NCI-H2107 (cell line): ENCODE measurements at regions not wholly inside any gene's neighbourhood (a gene's known extent, or its start where the extent isn't known, plus 50 kb on each side); places are given as distances from the start of the nearest gene placed in this dataset.

Experiments
- DNase-seq: peaks from one replicate; lab custom pipeline; 2025; lab: John Stamatoyannopoulos, UW

DNA sequence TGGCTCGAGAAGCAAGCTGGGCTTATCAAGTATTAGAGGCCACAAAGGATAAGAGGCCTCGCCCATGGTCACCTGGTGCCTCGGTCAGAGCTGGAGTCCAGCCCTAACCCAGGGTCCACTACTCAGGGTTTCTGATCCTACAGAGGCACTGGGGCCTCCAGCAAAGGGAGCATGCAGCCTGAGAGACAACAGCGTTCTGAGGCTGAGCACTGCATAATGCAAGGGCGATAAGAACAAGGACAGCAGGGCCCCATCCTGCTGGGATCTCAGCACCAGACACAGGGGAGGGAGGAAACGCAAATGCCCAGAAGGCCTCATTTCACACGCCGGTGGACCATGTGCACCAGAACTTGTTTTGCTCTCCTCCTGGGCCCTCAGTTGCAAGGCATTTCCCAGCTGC lies 63.0 kb downstream of the C5orf15 start:
- DNase-seq: no peak

DNA sequence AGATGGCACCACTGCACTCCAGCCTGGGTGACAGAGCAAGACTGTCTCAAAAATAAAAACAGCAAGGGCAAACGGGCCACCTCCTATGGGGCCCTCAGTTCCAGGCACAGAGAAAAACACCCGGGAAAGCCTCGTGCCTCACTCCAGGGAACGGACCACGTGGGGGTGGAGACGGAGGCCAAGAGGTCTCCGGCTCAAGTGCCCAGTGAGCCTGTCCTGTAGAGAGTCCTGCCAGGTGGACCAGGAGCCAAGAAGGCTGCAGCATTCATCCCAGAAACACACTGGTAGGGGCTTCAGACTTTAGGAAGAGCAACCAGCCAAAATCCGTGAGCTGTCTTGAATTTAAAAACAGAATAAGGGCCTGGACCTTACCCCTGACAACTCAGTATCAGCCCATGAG lies 63.8 kb downstream of the C5orf15 start:
- DNase-seq: no peak

DNA sequence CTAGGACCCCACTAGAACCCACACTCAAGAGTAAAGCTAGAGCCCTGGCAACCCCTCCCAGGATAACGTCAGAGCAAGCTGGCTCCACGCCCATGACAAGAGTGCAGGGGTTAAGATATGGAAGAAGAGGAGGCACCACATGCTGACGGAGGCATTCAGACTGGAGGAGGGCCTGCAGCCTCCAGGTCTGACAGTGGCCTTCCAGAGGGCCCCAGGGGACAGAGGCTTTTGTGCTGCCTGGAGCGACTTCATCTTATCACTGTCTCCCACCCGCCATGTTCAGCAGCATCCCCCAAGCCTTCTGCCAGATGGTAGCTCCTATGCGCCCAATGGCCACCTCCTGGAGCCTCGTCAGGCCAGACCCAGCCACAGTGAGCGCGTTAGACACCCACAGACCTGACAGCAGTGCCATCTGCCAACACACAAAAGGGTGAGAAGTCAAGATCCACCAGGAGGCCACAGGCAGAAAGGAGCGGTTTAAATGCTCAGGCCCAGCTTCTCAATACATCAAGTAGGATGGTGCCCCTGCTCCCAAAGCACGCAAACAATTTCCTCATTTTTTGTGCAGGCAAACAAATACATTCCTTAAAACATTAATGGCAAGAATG lies 65.8 kb downstream of the C5orf15 start:
- DNase-seq: no peak

DNA sequence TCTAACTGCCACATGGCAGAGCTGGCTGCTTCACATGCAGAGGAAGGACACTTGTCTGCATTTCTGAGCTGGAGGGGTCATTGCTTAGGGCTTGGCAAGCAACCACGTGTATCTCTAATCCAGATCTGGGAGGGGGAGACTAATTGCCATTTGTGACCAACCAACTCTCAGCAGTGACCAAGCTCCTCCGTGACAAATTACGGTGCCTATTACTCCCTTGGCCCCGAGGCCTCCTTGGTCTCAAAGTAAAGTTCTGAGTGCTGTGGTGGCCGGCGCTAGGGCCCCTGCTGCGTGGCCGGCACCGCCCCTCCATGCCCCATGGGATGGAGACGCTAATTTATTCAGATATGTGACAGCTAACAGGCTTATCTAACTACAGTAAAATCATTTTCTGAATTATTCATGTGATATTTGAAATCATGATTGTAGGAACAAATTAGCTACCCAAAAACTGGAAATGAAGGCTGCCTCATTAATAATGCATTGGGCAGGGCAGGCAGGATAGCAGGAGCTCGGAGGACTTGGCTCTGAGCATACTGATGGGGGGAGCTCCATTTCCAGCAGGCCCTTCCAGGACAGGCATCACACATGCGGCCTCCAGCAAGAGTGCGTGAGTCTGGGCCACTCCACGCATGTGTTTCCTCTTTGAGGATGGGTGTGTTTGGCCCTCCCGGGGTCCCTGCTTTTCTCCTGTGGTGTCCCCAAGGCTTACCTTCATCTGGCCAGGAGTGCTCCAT lies 67.7 kb downstream of the C5orf15 start:
- no peak for DNase-seq

DNA sequence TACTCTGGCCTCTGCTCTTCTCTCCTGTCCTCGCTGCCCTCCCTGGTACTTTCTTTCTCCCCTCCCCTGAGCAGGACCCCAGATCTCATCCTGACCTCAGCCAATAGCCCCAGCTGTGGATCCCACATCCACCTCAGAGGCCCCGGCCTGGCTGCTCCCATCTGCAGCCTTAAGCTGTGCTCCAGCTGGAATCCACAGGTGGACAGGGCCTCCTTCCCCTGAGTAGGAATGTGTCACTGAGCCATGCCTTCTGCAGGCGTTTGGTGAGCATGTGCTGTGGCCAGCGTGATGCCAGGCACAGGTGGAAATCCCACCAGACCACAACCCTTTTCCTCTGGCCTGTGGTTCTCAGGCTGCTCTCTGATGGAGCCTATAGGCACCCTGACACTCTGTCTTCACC lies 68.9 kb downstream of the C5orf15 start:
- DNase-seq: no peak

DNA sequence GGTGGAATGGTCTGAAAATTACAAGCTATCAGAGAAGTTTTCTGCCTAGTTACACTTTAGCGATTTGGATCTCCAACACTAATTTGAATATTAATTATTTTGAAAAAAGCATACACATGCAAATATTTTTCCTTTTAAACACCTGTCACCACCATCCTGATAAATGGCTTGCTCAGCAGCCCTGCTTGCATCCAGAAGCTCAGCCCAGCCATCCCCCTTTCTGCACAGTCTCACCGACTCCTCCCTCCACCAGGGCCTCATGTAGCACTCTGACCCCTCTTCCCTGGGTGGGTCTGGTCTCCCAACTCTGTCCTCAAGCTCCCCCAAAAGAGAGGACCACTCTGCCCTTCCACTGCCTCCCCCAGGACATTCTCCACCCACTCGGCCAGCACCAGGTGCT lies 70.0 kb downstream of the C5orf15 start:
- no peak for DNase-seq

DNA sequence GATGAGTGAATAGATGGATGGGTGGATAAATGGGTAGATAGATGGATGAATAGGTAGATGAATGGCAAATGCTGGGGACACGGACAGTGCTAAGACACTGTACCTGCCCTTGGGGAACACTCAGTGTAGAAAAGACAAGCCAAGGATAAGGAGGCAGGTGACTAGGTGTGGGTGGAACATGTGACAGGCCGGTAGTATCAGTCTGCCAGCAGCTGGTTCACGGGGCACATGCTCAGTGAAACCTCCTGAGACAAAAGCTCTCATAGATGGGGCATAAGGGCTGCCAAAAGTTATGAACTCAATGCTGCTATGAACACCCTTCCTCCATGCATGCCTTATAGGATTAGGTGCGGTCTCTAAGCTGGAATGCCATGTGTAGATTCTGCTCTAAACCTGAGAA lies 71.0 kb downstream of the C5orf15 start:
- no peak for DNase-seq

DNA sequence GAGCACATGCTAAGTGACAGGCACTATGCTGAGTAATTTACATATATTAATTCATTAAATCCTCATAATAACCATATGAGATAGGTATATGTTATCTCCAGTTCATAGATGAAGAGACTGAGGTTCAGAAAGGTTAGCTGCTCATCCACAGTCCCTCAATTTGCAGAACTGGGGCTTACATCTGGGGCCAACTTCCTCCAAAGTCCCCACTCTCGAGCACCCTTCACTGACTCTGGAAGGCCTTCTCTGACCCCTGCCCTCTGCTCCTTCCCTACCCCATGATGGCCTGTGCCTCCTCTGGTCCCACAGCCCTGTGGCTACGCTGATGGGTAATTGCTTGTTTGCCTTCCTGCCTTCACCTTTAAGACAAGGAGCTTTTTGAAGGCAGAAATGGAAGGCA lies 71.6 kb downstream of the C5orf15 start:
- no peak for DNase-seq

DNA sequence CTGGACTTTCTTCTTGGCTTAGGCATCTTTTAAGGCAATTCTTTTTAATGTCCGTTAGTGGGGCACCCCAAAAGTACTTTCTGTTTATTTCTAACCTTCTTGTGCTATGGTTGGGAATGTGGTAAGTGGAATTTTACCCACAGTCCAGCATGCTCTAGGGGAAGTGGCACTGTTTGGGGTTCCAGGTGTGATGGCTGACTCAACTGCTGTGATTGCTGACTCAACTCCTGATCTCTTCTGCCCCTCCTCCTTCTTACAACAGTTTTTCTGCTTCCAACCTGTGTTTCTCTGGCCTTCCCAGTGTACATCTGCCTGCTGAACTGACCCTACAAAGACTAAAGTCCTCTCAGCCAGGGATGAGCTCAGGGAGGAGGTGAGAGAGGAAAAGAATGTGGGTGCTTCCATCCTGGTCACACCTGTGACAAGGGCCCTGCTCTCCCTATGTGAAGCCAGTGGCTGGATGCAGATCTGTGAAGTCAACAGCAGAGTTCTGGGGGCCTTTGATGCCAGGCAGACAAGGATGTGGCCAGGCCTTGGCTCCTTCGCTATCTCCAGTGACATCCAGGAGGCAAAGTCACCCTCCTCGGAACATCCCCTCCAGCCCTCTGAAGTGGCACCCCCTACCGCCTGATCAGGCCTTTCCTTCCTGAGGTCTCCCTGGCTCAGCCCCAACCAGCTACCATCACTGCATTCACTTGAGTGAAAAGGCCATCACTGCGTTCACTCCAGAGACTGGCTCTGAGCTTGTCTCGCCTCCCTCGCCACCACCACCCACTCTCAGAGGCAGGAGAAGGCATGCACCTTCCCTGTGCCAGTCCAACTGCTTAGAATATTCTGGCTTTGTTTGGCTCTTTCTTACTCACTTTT lies 72.2 kb downstream of the C5orf15 start:
- no peak for DNase-seq

DNA sequence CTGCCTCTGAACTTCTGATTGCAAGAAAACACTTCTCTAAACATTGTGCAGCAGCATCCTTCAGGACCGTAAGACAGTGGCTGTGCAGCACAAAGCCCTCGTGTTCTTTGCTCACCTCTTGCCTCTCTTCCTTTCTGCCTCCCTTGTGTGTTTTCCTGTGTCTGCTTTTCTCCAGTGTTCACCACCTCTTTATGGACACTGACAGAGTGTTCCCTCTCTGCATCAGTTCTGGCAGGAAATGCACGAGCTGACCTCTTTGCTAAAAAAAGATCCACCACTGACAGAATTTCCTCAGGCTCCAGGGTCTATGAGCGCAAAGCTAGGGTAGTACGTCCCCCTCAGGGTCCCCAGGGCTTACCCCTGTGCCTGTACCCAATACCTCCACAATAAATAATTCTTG lies 74.3 kb downstream of the C5orf15 start:
- no peak for DNase-seq

DNA sequence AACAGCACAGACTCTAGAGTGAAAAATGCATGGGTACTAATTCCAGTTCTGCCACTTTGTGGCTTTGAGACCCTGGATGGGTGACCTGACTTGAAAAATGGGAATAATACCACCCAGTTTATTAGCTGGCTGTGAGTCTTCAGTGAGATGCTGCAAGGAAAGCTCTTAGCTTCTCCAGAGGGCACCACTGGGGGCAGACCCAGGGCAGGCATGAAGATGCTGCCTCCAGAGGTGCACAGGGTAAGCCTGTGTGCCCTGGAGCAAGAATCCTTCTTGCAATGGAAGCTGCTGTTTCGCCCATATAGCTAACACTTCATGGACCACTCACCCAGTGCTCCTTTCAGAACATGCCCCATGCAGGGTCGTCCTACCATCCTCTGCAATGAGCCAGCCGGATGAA lies 75.7 kb downstream of the C5orf15 start:
- DNase-seq: no peak

DNA sequence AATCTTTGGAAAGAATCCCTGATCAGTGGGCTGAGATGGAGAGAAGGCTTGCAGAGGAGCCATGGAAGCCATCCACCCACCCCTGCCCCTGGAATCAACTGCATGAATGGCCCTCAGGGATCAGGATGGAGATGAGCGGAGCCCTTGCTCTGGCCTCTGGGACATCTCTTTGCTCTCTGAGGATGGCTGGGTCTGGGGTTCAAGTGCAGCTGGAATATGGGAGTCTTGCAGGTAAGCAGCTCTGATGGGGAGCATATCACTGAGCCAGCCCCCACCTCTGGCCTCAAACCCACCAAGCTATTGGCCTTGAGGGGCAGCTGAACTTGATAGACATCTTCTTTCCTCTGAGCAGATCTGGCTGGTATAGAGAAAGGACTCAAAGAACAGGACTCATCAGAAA lies 76.1 kb downstream of the C5orf15 start:
- DNase-seq: no peak

DNA sequence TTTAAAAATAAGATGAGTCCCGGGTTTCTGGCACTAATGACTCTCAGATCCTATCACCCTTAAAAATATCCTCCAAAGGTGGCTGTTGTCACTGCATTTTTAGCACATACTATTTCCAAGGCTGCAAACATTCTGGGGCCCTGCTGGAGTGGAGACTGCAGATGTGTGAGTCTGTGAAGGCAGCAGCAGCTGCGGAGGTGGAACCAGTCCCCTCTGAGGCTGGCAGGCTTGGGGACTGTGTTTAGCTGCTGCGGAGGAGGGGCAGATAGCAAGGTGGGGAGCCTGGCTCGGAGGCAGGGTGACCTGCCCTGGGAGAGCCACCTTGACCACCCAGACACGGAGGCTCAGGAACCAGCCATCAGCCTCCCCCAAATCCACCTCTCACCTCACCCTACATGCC lies 77.0 kb downstream of the C5orf15 start:
- no peak for DNase-seq

DNA sequence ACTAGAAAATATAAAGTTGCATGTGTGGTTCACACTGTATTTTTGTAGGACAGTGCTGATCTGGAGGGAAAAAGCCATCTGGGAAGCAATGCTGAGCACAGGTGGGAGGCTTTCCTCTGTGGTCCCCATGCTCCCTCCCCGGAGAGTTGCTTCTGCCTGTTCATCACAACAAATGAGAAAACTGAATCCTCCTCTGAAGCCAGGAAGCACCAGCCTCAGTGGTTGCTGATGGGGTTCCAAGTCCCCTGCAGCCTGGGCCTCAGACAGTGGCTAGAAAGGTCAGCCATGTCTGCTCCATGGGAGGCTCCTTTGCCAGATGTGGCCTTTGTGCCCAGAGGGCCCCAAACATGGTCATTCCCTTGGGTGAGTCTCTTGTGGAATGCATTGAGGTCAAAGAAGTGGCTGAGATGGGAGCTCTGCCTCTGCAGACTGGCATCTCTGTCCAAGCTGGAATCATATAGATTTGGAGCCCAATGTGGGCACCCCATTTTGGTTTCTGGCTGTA lies 77.6 kb downstream of the C5orf15 start:
- DNase-seq: no peak

DNA sequence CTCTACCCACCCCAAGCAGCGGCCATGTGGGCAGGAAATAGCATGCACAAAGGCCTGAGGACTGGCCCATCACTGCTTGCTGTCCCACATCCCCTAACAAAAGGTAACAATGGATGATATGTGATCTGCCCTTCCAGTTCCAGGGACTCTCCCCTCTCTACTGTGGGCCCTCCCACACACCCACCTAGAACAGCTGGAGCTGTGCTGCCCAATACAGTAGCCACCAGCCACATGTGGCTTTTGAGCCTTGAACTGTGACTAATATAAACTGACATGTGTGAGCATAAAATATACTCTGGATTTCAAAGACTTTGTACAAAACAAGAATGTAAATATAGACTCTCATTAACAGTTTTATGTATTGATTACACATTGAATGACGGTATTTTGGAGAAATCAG lies 78.1 kb downstream of the C5orf15 start:
- DNase-seq: no peak

DNA sequence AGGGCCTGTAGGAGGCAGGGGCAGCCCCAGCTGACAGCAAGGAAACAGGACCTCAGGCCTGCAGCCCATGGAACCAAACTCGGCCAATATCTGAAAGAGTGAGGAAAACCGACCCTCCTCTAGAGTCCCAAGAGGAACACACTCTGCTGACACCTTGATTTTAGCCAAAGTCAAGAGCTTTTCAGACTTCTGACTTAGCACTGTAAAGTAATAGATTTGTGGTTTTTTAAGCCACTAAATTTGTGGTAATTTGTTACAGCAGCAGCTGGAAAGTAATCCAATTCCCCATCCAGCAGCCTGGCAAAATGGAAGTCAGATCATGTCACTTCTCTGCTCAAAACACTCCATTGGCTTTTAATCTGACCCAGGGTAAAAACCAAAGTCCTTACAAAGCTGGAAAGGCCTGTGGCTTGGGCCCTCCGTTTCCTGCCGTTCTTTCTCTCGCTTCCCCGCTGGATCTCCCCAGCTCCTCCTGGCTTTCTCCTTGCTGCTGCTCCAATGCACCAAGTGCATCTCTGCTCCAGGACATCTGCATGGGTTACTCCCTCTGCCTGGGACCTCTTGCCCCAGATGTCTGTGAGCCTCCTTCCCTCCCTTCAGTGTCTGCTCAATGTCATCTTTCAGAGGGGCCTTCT lies 79.0 kb downstream of the C5orf15 start:
- DNase-seq: no peak

DNA sequence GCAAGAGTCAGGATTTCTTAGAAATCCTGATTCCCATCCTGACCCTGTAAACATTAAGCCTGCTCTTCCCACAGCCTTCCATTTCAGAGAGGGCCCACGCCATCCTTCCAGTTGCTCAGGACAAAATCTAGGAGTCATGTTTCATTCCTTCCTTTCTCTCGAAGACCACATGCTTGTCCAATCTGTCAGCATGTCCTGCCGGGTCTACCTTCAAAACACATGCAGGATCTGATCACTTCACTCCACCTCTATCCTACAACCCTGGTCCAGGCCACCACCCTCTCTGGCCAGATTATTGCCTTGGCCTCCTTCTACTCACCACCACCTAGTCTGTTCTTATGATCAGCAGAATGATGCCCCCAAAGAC lies 79.8 kb downstream of the C5orf15 start:
- no peak for DNase-seq

DNA sequence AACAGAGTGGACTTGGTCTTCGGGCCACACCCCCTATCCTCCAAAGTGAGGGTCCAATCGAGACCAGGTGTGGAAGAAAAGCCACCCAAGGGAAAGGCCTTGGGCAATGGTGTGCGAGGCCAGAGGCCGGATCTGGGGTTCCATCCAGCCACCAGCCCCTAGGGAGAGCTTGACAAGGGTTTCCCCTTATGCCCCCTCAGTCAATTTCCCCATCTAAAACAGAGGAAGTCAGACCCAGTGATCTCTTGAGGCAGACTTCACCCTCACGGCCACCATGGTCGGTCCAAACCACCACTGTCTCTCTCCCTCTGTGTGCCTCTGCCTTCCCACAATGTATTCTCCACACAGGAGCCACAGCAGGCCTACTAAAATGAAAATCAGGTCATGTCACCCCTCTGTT lies 82.9 kb downstream of the C5orf15 start:
- DNase-seq: no peak

DNA sequence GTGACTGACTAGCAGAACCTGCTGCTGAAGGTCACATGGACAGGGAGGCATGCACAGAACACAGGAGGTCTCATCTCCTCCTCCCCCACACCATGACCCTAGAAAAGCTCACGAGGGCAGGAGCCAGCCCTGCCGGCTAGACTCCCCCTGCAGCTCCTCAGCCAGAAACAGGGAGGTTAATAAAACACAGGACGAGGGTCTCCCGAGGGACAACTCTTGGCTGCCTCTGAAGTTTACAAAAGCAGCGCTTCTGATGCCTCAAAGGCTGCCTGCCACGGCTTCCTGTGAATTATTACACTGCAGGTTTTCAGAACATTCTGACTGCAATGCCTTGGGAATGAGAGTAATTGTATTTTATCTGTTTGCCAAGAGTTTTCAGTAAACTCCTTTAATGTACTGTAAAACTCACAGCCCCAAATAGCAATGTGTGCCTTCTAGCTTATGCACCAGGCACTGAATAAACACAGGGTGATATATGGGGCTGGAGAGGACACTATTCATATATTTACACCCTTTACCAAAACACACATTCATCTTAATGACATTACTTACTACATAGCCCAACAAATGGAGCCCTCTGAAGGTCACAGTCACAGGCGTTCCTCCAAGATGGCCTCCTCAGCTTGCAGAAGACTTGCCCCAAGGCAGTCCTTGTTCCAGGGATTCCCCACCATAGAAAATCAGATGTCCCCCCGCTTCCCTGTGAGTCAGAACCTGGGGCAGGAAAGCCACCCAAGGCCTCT lies 83.7 kb downstream of the C5orf15 start:
- no peak for DNase-seq

DNA sequence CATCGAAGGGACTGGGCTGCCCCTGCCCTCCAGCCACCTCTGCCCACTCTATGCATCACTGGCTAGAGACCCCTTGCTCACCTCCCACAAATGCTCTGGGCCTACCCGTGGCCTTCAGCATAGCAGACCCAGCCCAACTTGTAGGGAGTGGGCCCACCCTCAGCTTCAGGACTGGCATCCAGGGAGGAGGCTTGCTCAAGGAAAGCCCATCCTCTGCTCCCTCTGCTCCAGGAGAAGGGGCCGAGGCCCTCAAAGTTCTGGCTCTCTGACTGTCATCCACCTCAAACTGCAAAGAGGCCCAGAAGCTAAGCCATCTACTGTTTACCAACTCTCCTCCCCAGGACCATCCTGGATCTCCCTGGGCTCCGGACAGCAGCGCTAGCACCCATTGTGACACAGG lies 84.5 kb downstream of the C5orf15 start:
- DNase-seq: no peak

DNA sequence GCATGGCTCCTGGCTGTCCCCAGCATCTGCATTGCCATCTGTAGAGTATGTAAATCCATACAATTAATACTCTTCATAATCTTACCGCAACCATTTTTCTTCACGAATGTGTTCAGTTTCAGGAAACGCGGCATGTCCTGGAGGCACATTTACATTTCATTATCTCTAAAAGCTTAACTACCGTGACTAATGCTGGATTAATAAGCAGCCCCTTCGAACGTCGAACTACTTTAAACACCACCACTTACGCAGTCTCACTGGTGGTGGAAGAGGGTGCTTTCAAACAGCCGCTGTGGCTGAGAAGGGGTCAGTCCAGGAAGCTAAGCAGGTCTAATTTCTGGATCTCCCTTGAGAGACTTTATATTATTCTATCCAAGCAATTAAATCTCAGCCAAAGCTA lies 85.6 kb downstream of the C5orf15 start:
- DNase-seq: no peak

DNA sequence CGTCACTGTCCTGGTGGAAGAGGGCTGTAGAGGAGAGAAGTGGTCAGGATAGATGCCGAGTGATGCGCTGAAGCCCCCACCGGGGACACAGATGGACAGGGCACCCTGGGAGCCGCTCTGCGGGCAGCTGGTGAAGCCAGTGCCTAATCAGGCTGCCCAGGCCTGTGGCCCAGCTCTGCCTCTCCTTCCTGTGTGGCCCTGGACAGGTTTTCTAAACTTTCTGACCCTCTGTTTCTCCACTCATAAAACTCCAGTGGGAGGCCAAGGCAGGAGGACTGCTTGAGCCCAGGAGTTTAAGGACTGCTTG lies 86.1 kb downstream of the C5orf15 start:
- no peak for DNase-seq
